ENCODE measurements at regions not wholly inside any gene's neighbourhood (a gene's known extent, or its start where the extent isn't known, plus 50 kb on each side); places are given as distances from the start of the nearest gene placed in this dataset.

DNA sequence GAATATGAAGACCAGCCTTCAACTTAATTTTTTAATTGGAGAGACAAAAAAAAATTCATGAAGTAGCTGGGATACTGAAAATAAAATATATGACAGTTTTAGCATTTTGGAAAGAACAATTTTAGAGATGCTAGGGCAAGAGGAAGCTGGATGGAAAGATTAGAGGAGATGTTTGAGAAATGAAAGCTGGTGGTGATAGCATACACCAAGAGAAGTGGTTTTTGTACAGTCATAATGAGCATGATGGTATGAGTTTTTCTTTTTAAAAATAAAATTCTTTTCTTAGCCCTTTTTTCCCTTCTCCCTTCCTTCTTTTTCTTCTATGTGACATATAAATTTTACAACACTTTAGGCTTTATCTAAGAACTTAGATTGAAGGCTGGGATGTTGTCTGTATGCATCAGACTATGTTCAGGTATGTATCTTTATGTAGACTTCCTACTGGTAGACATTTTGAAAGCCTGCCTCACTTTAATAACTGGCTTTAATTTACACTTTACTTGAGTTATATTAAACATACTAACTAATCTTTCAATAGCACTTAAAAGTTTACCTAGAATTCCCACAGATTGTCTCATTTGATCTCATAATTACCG is 522.5 kb downstream of the TLE4 start:
- TF ChIP-seq, protein P1, sequence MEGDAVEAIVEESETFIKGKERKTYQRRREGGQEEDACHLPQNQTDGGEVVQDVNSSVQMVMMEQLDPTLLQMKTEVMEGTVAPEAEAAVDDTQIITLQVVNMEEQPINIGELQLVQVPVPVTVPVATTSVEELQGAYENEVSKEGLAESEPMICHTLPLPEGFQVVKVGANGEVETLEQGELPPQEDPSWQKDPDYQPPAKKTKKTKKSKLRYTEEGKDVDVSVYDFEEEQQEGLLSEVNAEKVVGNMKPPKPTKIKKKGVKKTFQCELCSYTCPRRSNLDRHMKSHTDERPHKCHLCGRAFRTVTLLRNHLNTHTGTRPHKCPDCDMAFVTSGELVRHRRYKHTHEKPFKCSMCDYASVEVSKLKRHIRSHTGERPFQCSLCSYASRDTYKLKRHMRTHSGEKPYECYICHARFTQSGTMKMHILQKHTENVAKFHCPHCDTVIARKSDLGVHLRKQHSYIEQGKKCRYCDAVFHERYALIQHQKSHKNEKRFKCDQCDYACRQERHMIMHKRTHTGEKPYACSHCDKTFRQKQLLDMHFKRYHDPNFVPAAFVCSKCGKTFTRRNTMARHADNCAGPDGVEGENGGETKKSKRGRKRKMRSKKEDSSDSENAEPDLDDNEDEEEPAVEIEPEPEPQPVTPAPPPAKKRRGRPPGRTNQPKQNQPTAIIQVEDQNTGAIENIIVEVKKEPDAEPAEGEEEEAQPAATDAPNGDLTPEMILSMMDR (IDR thresholded peaks at IDR 0.05 in 4 of 5, conservative IDR thresholded peaks at IDR 0.05 in 1 of 5) = no peak
- no peak for TF ChIP-seq POLR2A (IDR thresholded peaks at IDR 0.05)
